GM12874 (cell line): ENCODE measurements at regions not wholly inside any gene's neighbourhood (a gene's known extent, or its start where the extent isn't known, plus 50 kb on each side); places are given as distances from the start of the nearest gene placed in this dataset.

ENCODE experiments used
- TF ChIP-seq, protein P1 (sequence below): IDR thresholded peaks from 2 replicates; pipeline ENCODE4 v1.5.1; 2011; ENCODE audit warnings: low read depth, mild to moderate bottlenecking, control low read depth, low read length, moderate library complexity; ENCODE audit not compliant: insufficient read depth

DNA sequence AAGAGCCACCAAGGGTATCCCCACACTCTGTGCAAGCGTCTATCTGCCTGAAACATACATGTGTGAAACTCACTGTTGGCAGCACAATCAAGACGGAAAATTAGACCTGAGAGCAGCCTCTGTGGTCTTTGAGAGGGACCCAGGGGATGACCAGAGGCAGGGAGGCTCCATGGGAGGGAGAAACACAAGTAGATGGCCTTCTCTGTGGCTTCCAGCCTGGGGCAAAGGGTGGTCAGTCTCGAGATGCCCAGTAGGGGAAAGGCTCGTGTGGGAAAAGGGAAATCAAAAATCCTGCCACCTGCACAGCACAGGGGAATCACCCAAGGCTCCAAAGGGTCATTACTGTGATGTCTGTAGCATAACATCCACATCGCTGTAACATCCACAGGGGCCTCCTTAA is 823.3 kb downstream of the KCNJ18 start:
- TF ChIP-seq, protein P1, sequence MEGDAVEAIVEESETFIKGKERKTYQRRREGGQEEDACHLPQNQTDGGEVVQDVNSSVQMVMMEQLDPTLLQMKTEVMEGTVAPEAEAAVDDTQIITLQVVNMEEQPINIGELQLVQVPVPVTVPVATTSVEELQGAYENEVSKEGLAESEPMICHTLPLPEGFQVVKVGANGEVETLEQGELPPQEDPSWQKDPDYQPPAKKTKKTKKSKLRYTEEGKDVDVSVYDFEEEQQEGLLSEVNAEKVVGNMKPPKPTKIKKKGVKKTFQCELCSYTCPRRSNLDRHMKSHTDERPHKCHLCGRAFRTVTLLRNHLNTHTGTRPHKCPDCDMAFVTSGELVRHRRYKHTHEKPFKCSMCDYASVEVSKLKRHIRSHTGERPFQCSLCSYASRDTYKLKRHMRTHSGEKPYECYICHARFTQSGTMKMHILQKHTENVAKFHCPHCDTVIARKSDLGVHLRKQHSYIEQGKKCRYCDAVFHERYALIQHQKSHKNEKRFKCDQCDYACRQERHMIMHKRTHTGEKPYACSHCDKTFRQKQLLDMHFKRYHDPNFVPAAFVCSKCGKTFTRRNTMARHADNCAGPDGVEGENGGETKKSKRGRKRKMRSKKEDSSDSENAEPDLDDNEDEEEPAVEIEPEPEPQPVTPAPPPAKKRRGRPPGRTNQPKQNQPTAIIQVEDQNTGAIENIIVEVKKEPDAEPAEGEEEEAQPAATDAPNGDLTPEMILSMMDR: no peak

DNA sequence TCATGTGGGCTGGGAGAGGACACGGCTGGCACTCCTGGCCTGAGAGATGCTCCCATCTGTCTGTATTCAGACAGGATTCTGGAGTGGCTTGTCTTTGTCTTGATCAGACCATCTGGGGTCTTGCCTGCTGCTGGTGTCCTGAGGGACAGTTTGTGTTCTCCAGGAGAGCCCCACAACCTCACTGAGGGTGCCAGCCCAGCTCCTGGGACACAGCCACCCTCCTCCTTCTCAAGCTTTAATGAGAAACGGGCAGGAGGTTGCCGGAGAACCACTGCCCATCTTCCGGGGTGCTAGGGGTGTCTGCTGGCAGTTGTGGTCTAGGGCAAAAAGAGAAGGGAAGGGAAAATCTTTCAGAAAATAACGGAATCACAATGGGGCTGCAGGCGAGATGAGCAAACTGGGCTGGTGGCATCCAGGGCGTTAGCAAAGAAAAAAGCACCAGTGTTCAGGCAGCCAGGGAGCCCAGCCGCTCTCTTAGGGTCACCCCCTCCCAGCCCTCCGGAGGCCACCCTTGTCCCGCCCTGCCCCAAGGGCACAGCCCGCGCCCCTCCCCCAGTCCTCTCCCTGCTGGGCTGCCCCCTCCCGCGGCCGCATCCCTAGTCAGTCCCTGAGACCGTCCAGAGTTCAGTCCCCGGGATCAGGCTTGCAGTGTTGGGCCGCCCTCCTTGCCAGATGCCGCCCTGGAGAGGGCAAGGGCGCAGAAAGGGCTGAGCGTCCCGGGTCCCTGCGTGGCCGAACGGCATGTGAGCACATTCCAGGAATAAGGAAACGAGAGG is 824.7 kb downstream of the KCNJ18 start:
- TF ChIP-seq, protein P1: no peak

DNA sequence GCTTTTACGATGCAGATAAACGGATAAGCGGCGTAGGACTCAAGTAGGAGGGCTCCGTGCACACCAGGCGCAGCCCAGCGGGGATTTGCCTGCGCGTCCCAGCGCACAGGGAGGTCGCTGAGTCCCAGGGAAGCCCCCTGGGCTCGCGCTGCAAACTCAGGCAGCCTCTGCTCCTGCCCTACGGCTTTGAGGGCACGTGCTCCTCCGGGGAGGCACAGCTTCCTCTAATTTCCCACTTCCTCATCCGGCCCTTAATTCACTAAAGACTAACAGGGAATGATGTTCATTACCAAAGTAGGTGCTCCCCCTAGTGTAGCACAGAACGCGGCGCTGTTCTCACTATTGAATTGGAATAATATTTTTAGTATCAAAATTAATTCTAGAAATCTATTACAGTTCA is 825.4 kb downstream of the KCNJ18 start:
- TF ChIP-seq, protein P1: no peak

DNA sequence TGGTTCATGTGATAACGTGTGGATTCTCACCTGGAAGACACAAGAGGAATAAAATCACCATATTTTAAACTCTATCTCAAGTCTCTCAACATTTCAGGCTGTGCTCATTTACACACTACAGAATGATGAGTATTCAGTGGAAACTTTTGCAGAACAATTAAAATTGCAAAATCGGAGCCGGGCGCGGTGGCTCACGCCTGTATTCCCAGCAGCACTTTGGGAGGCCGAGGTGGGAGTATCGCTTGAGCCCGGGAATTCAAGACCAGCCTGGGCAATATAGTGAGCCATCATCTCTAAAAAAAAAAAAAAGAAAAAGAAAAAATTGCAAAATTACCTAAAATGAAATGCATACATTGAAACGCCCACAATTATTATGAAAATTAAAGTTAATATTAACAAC is 825.9 kb downstream of the KCNJ18 start:
- TF ChIP-seq, protein P1: no peak

DNA sequence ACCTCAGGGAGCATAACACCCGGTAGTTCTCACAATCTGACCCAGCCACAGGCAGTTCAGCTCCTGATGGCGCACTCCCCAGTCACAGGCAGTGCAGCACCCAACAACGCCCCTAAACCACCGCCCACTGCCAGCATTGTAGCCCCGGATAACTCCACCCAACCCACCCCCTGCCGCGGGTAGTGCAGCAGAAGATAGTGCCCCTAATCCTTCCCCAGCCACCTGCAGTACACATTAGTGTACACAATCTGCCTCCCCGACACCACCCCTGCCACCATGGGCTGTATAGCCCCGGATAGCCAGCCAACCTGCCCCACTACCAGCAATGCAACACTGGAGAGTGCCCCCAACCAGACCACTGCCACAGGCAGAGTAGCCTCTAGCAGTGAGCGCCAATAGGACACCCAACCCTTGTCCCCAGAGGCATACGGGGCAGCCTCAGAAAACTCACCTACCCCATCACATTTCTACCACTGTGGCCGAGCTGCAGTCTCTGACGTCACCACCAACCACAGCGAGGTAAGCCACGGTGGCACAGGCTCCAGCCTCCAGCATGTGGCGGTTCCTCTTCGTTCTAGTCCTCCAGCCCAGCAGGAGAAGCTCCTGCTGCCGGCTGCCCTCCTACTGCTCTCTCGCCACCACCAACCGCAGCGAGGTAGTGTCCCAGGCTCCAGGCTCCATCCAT is 877.3 kb downstream of the KCNJ18 start:
- TF ChIP-seq, protein P1: no peak

DNA sequence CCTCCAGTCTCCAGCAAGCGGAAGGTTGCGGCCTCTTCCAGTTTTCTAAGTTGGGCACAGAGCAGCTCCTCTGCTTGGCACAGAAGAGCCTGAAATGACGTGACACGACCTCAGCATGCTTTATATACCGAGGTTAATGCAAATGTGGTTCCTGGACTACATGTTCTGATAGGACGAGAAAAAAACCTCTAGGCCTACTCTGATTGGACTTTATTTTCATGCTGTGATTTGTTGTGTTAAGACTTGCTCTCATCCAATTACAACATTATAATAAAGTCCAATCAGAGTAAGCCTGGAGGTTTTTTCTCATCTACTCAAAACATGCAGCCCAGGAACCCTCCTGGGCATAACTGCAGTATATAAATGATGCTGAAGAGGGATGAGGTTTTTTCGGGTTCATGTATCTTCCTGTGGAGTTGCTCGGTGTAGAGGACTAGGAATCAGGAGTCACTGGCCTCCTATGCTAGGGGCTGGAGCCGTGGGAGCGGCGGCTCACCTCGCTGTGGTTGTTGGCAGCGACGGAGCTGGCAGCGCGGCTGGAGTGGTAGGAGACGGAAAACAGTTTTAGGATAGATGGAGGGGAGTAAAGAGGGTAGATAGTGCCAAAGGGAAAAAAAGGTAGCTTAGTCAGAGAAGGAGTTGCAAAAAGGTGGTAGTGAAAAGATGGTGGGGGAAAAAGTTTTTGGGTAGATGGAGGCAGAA is 878.0 kb downstream of the KCNJ18 start:
- TF ChIP-seq, protein P1: no peak

DNA sequence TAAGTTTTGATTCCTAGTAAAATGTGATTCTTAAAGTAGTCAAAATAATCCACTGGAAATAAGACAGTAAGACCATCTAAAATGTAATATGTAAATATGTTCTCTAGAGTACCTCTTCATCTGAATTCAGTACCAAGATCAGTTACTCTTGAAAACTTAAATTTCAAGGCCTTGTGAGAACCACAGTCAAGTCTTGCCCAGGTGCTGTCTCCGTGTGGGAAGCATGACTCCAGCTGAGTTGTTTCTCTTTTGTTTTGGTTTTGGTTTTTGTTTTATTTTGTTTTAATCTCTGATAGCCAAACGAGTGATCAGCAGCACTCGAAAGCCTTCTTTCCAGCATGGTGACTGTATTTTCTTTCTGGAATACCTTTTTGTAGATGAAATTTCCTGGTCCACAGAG is 907.0 kb downstream of the KCNJ18 start:
- TF ChIP-seq, protein P1: no peak
